ENCODE measurements at regions not wholly inside any gene's neighbourhood (a gene's known extent, or its start where the extent isn't known, plus 50 kb on each side); places are given as distances from the start of the nearest gene placed in this dataset.

DNA sequence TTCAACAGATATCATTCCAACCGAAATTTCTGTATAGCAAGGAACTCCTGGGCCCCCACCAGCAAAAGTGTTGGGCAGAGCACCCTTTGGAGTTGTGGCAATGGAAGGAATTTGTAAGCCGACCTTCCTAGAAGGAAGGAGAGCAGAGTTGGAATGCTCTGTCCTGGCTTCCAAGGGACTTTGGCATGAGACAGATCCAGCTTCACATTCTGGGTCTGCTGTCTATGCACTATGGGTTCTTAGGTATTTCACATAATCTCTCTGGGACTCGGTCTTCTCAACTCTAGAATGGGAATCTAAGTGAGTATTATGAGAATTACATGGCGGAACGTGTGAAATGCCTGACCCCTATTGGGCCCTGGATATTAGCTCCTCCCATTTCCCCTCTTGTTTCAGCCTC lies 63.2 kb upstream of the MARCHF10 start:
- H3K4me1 ChIP-seq: no peaks in the 10 kb centered on the region
- intact Hi-C loops (cut with DNase I): no loop called here
- DNase-seq (no peak), ATAC-seq (no peak)
- H3K27me3 ChIP-seq (ENCODE audit: low read depth): no peaks in the 10 kb centered on the region
- TF ChIP-seq, protein P1, sequence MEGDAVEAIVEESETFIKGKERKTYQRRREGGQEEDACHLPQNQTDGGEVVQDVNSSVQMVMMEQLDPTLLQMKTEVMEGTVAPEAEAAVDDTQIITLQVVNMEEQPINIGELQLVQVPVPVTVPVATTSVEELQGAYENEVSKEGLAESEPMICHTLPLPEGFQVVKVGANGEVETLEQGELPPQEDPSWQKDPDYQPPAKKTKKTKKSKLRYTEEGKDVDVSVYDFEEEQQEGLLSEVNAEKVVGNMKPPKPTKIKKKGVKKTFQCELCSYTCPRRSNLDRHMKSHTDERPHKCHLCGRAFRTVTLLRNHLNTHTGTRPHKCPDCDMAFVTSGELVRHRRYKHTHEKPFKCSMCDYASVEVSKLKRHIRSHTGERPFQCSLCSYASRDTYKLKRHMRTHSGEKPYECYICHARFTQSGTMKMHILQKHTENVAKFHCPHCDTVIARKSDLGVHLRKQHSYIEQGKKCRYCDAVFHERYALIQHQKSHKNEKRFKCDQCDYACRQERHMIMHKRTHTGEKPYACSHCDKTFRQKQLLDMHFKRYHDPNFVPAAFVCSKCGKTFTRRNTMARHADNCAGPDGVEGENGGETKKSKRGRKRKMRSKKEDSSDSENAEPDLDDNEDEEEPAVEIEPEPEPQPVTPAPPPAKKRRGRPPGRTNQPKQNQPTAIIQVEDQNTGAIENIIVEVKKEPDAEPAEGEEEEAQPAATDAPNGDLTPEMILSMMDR (IDR thresholded peaks at IDR 0.05): no peak
- H3K36me3 ChIP-seq: no peaks in the 10 kb centered on the region
- no peak overlapping the region for H3K27ac ChIP-seq
- H3K4me3 ChIP-seq: no peak overlapping the region
- no peaks in the 10 kb centered on the region for H3K9me3 ChIP-seq

DNA sequence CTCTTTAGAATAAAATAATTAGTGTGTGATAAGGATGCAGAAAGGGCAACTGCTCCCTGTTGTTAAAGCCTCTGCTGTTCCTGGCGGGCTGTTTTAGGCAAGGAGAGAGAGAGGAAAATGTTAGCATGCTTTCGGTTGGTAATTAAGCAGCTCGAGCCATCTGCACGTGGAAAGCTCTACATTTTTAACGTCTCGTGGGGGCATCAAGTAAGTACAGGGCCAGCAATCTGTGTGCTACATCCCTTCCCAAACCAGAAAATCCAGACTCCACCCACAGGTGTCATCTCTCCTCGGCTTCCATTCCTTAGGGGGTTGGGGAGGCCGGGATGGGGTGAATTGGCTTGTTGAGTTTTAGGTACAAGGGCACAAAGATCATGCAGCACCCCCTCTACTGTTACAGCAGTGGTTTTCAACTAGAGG lies 62.4 kb upstream of the MARCHF10 start:
- H3K27me3 ChIP-seq (ENCODE audit: low read depth): no peaks in the 10 kb centered on the region
- H3K4me1 ChIP-seq: no peaks in the 10 kb centered on the region
- H3K9me3 ChIP-seq: no peaks in the 10 kb centered on the region
- intact Hi-C loops (cut with DNase I): no loop called here
- H3K4me3 ChIP-seq: no peak overlapping the region
- no peak overlapping the region for H3K27ac ChIP-seq
- ATAC-seq (no peak), DNase-seq (no peak)
- TF ChIP-seq, protein P1 (IDR thresholded peaks at IDR 0.05): no peak
- H3K36me3 ChIP-seq: no peaks in the 10 kb centered on the region

DNA sequence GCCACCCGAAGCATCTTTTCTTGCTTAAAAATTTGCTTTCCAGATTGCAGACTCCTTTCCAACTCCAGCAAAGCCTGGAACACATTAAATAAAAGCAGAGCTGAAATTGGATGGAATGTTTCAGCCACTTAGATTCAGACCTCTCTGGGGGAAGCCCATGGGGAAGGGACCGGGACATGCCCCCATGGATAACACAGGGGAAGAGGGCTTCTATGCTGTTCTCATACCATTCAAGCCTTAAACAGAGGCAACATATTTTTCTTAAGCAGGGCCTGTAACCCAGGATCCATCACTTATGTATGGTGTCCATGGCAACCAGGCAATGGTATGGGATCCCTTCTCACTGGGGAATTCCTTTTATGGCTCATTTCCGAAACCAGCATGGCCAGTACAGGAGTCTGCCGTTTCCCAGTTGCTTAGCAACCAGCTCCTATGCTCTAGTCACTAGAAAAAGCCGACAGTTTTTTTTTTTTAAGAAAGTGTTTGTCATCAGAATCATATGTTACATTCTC lies 62.0 kb upstream of the MARCHF10 start:
- Histone ChIP-seq H3K27me3 (ENCODE audit: low read depth) (no peaks in the 10 kb centered on the region), H3K27ac (no peak overlapping the region), H3K9me3 (no peaks in the 10 kb centered on the region), H3K36me3 (no peaks in the 10 kb centered on the region), H3K4me3 (no peak overlapping the region), H3K4me1 (no peaks in the 10 kb centered on the region)
- TF ChIP-seq, protein P1 (IDR thresholded peaks at IDR 0.05): no peak
- DNase-seq (no peak), ATAC-seq (no peak)
- intact Hi-C loops (cut with DNase I): no loop called here

DNA sequence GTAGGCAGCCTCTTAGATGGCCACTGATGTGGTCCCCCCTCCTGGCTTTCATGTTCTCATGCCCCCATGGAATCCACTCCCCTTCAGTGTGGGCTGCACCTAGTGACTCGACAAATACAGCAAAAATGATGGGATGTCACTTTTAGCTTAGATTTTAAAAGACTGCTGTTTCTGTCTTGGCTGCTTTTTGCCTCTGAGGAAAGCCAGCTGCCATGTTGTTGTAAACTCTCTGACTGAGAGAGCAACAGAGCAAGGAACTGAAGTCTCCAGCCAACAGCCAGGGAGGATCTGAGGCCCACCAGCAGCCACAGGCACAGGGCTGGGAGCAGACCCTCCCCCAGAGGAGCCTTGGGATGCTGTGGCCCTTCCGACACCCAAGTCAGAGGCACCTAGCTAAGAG lies 60.6 kb upstream of the MARCHF10 start:
- Histone ChIP-seq H3K4me3 (no peak overlapping the region), H3K27ac (no peak overlapping the region), H3K9me3 (no peaks in the 10 kb centered on the region), H3K27me3 (ENCODE audit: low read depth) (no peaks in the 10 kb centered on the region), H3K4me1 (no peaks in the 10 kb centered on the region), H3K36me3 (no peaks in the 10 kb centered on the region)
- ATAC-seq (no peak), DNase-seq (no peak)
- intact Hi-C loops (cut with DNase I): no loop called here
- TF ChIP-seq, protein P1 (IDR thresholded peaks at IDR 0.05): no peak

DNA sequence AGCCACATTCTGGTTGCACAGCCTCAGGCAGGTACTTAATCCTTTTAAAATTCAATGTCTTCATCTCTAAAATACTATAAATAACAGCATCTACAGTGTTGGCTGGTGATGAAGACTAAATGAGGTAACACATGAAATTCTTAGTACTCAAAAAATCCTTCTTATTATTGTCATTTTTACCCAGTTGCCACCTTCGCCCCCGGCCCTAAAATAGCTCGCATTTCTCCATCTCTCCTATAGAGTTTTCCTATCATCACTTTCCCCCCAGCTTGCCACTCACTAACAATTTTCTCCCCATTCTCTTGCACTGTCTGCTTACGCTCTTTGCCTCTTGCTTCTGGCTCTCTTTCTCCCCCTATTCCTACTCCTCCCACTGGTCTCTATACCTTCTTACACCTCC lies 59.9 kb upstream of the MARCHF10 start:
- TF ChIP-seq, protein P1 (IDR thresholded peaks at IDR 0.05): no peak
- Histone ChIP-seq H3K9me3 (no peaks in the 10 kb centered on the region), H3K36me3 (no peaks in the 10 kb centered on the region), H3K27me3 (ENCODE audit: low read depth) (no peaks in the 10 kb centered on the region), H3K4me1 (no peaks in the 10 kb centered on the region), H3K4me3 (no peak overlapping the region), H3K27ac (no peak overlapping the region)
- ATAC-seq: no peak
- intact Hi-C loops (cut with DNase I): no loop called here
- DNase-seq: no peak

DNA sequence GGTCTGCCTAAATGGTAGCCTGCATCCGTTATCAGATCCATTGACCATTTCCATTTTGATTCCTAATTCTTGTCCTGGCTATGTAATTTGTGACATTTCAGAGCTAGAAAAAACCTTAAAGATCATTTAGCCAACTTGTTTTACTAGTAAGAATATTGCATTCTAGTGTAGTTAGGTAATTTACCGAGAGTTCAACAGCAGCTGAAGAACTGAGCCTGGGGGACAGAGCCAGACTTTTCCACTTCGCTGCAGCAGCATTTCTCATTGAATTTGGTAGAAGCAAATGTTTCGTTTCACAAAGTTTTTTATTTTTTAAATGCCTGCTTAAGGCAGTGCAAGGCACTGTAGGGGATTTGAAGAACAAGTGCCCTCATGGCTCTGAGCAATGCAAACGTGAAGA lies 59.2 kb upstream of the MARCHF10 start:
- Histone ChIP-seq H3K4me3 (no peak overlapping the region), H3K4me1 (no peaks in the 10 kb centered on the region), H3K9me3 (no peaks in the 10 kb centered on the region), H3K27me3 (ENCODE audit: low read depth) (no peaks in the 10 kb centered on the region), H3K36me3 (no peaks in the 10 kb centered on the region), H3K27ac (no peak overlapping the region)
- no peak for ATAC-seq
- DNase-seq: no peak
- intact Hi-C loops (cut with DNase I): no loop called here
- TF ChIP-seq, protein P1 (IDR thresholded peaks at IDR 0.05): no peak

Measured in lower lobe of right lung (tissue), 2 donors.